IMR-90 (cell line): ENCODE measurements at regions not wholly inside any gene's neighbourhood (a gene's known extent, or its start where the extent isn't known, plus 50 kb on each side); places are given as distances from the start of the nearest gene placed in this dataset.

Experiments used
- MAZ ChIP-seq: IDR thresholded peaks from 2 replicates; pipeline ENCODE4 v1.6.1; 2012; ENCODE audit warnings: low read depth, mild to moderate bottlenecking, low read length, improper control_type of control experiment, moderate library complexity, borderline replicate concordance
- POLR2A ChIP-seq: IDR thresholded peaks from 2 replicates; pipeline ENCODE4 v1.6.1; 2012; ENCODE audit warnings: mild to moderate bottlenecking, low read depth, low read length
- SMC3 ChIP-seq: fragments of 150-350 bp; IDR thresholded peaks from 2 replicates; pipeline ENCODE4 v1.6.1; 2016; ENCODE audit warnings: low read depth, mild to moderate bottlenecking, antibody characterized with exemption, low read length, moderate library complexity
- TF ChIP-seq, protein P1 (sequence below): conservative IDR thresholded peaks from 2 replicates; pipeline ENCODE4 v1.5.1; 2012; ENCODE audit warnings: mild to moderate bottlenecking, low read depth, low read length, improper control_type of control experiment
- TF ChIP-seq, protein P2 (sequence below): fragments of 150-350 bp; IDR thresholded peaks from 2 replicates; pipeline ENCODE4 v1.6.1; 2016; ENCODE audit warnings: low read depth, mild to moderate bottlenecking, low read length, moderate library complexity, borderline replicate concordance

DNA sequence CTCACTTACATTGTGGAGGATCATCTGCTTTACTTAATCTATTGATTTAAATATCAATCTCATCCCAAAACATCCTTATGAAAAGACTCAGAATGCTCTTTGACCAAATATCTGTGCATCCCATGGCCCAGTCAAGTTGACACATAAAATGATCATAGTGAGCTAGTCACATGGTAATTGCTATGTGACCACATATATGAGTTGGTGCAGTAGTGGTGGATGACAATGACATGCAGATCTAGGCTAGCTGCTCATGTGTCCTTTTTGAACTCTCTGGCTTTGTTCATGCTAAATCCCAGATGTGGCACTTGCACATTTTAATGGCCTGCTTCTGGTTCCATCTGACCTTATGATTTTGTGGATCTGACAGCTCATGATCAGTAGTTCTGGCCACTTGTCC is 156.2 kb downstream of the NFKBIZ start:
- no peak for TF ChIP-seq MAZ
- TF ChIP-seq, protein P1, sequence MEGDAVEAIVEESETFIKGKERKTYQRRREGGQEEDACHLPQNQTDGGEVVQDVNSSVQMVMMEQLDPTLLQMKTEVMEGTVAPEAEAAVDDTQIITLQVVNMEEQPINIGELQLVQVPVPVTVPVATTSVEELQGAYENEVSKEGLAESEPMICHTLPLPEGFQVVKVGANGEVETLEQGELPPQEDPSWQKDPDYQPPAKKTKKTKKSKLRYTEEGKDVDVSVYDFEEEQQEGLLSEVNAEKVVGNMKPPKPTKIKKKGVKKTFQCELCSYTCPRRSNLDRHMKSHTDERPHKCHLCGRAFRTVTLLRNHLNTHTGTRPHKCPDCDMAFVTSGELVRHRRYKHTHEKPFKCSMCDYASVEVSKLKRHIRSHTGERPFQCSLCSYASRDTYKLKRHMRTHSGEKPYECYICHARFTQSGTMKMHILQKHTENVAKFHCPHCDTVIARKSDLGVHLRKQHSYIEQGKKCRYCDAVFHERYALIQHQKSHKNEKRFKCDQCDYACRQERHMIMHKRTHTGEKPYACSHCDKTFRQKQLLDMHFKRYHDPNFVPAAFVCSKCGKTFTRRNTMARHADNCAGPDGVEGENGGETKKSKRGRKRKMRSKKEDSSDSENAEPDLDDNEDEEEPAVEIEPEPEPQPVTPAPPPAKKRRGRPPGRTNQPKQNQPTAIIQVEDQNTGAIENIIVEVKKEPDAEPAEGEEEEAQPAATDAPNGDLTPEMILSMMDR: no peak
- no peak for TF ChIP-seq POLR2A
- TF ChIP-seq SMC3: no peak
- TF ChIP-seq, protein P2, sequence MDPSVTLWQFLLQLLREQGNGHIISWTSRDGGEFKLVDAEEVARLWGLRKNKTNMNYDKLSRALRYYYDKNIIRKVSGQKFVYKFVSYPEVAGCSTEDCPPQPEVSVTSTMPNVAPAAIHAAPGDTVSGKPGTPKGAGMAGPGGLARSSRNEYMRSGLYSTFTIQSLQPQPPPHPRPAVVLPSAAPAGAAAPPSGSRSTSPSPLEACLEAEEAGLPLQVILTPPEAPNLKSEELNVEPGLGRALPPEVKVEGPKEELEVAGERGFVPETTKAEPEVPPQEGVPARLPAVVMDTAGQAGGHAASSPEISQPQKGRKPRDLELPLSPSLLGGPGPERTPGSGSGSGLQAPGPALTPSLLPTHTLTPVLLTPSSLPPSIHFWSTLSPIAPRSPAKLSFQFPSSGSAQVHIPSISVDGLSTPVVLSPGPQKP: no peak
